Umbilical cord (tissue), 1 donor: ENCODE measurements at regions not wholly inside any gene's neighbourhood (a gene's known extent, or its start where the extent isn't known, plus 50 kb on each side); places are given as distances from the start of the nearest gene placed in this dataset.
"Not testable (repeated sequence)": the region's sequence is repeated elsewhere in the genome, so short reads cannot be mapped to it uniquely, and the experiment has no call there.

Experiments used
- DNase-seq: peaks from one replicate; pipeline ENCODE4 v3.0.0-alpha.2; 2015; ENCODE audit warnings: low spot score

GRCh38 chr2:89959729-89960378 lies 1268.4 kb downstream of the RPIA start:
- DNase-seq: not testable (repeated sequence)

- DNase-seq: not testable (repeated sequence)
Measured at GRCh38 chr2:89960570-89960969, 1269.1 kb downstream of the RPIA start.

- DNase-seq: not testable (repeated sequence)
Measured at GRCh38 chr2:89968567-89968966, 1277.1 kb downstream of the RPIA start.

- DNase-seq: not testable (repeated sequence)
Measured at GRCh38 chr2:89969190-89969589, 1277.7 kb downstream of the RPIA start.

GRCh38 chr2:89973849-89974248 lies 1282.4 kb downstream of the RPIA start:
- not testable (repeated sequence) for DNase-seq

GRCh38 chr2:89979826-89980537 lies 1288.5 kb downstream of the RPIA start:
- DNase-seq: not testable (repeated sequence)

GRCh38 chr2:89982246-89982645 lies 1290.8 kb downstream of the RPIA start:
- DNase-seq: not testable (repeated sequence)

- DNase-seq: not testable (repeated sequence)
Measured at GRCh38 chr2:89985650-89986049, 1294.2 kb downstream of the RPIA start.

- not testable (repeated sequence) for DNase-seq
Measured at GRCh38 chr2:89986532-89986931, 1295.1 kb downstream of the RPIA start.

- DNase-seq: not testable (repeated sequence)
Measured at GRCh38 chr2:89996779-89997178, 1305.3 kb downstream of the RPIA start.

GRCh38 chr2:90004553-90004952 lies 1313.1 kb downstream of the RPIA start:
- not testable (repeated sequence) for DNase-seq

GRCh38 chr2:90010442-90011100 lies 1319.1 kb downstream of the RPIA start:
- DNase-seq: not testable (repeated sequence)

- not testable (repeated sequence) for DNase-seq
Measured at GRCh38 chr2:90011101-90011443, 1319.6 kb downstream of the RPIA start.

- not testable (repeated sequence) for DNase-seq
Measured at GRCh38 chr2:90019908-90020307, 1328.4 kb downstream of the RPIA start.

GRCh38 chr2:90021234-90021633 lies 1329.8 kb downstream of the RPIA start:
- DNase-seq: not testable (repeated sequence)

- DNase-seq: not testable (repeated sequence)
Measured at GRCh38 chr2:90027231-90027643, 1335.8 kb downstream of the RPIA start.

GRCh38 chr2:90028381-90029079 lies 1337.1 kb downstream of the RPIA start:
- DNase-seq: not testable (repeated sequence)

- DNase-seq: not testable (repeated sequence)
Measured at GRCh38 chr2:90029080-90029428, 1337.6 kb downstream of the RPIA start.

- peak; percentile 0 for DNase-seq
Measured at GRCh38 chr2:90032269-90032668, 1340.8 kb downstream of the RPIA start.

- DNase-seq: not testable (repeated sequence)
Measured at GRCh38 chr2:90036335-90036734, 1344.9 kb downstream of the RPIA start.

GRCh38 chr2:90039093-90039492 lies 1347.6 kb downstream of the RPIA start:
- DNase-seq: not testable (repeated sequence)

GRCh38 chr2:90047776-90048175 lies 1356.3 kb downstream of the RPIA start:
- not testable (repeated sequence) for DNase-seq
